Left colon (tissue), 2 donors: ENCODE measurements at regions not wholly inside any gene's neighbourhood (a gene's known extent, or its start where the extent isn't known, plus 50 kb on each side); places are given as distances from the start of the nearest gene placed in this dataset.

Experiments
- ATAC-seq: fragments of 200-7000 bp; cut with Tn5 transposase; one replicate; pipeline ENCODE4 v1.9.1; 2020; ENCODE audit warnings: mild to moderate bottlenecking, moderate library complexity
- DNase-seq, 2 donors: peaks; one replicate each; pipeline ENCODE4 v3.0.0-alpha.2; 2020
- intact Hi-C, 2 donors: fragments of 100-400 bp; cut with DNase I in 1 of 2; cut with micrococcal nuclease in 1 of 2; formaldehyde crosslinking; loops; one replicate each; pipeline versions ENCODE4 v1.11.2 to v1.14.0; 2022; cut with DNase I, micrococcal nuclease
- donor health status: DM: no; HTN: no; CAD: no.
- donor health status: DM: yes; HTN: yes; CAD: no.

GRCh38 chr15:91508633-91509032, 344.9 kb upstream of the SLCO3A1 start:
- intact Hi-C loops = no loop called here
- DNase-seq (no peak), ATAC-seq (no peak)

- ATAC-seq (no peak), DNase-seq (no peak)
- intact Hi-C loops = no loop called here
Observed at GRCh38 chr15:91514147-91514546, 339.4 kb upstream of the SLCO3A1 start.

GRCh38 chr15:91515188-91515754, 338.2 kb upstream of the SLCO3A1 start:
- ATAC-seq (peak; percentile 35), DNase-seq (no peak)
- intact Hi-C loops = no loop called here

GRCh38 chr15:91516866-91517265, 336.6 kb upstream of the SLCO3A1 start:
- peak; percentile 97 for ATAC-seq
- DNase-seq = no peak
- intact Hi-C loops = no loop called here

- DNase-seq = no peak
- ATAC-seq = no peak
- intact Hi-C loops = no loop called here
Observed at GRCh38 chr15:91517491-91518200, 335.9 kb upstream of the SLCO3A1 start.

GRCh38 chr15:91520850-91521249, 332.7 kb upstream of the SLCO3A1 start:
- no peak for DNase-seq
- ATAC-seq = no peak
- intact Hi-C loops = no loop called here

- no peak for ATAC-seq
Observed at GRCh38 chr15:91521548-91521947, 332.0 kb upstream of the SLCO3A1 start.

GRCh38 chr15:91521996-91522395, 331.5 kb upstream of the SLCO3A1 start:
- intact Hi-C loops = no loop called here
- no peak for ATAC-seq
- no peak for DNase-seq

More at GRCh38 chr15:91521548-91521947, 332.0 kb upstream of the SLCO3A1 start:
- intact Hi-C loops = no loop called here
- DNase-seq = no peak

- DNase-seq = no peak
- peak; percentile 50 for ATAC-seq
- intact Hi-C loops = no loop called here
Observed at GRCh38 chr15:91522605-91523332, 330.7 kb upstream of the SLCO3A1 start.

GRCh38 chr15:91523596-91523995, 329.9 kb upstream of the SLCO3A1 start:
- intact Hi-C loops = no loop called here
- ATAC-seq (no peak), DNase-seq (no peak)

- DNase-seq = no peak
- intact Hi-C loops = no loop called here
- ATAC-seq = no peak
Observed at GRCh38 chr15:91524534-91524933, 329.0 kb upstream of the SLCO3A1 start.

GRCh38 chr15:91525751-91526150, 327.8 kb upstream of the SLCO3A1 start:
- intact Hi-C loops = no loop called here
- ATAC-seq = no peak

GRCh38 chr15:91526424-91526823, 327.1 kb upstream of the SLCO3A1 start:
- intact Hi-C loops = no loop called here
- ATAC-seq (no peak), DNase-seq (no peak)

More at GRCh38 chr15:91525751-91526150, 327.8 kb upstream of the SLCO3A1 start:
- DNase-seq = no peak

GRCh38 chr15:91528801-91529200, 324.7 kb upstream of the SLCO3A1 start:
- ATAC-seq (no peak), DNase-seq (no peak)
- intact Hi-C loops = no loop called here

- intact Hi-C loops = no loop called here
- no peak for DNase-seq
- ATAC-seq = peak; percentile 40
Observed at GRCh38 chr15:91529534-91529933, 324.0 kb upstream of the SLCO3A1 start.

GRCh38 chr15:91530279-91530678, 323.2 kb upstream of the SLCO3A1 start:
- no peak for ATAC-seq
- DNase-seq = no peak
- intact Hi-C loops = no loop called here

GRCh38 chr15:91530956-91531582, 322.4 kb upstream of the SLCO3A1 start:
- DNase-seq (no peak), ATAC-seq (peak; percentile 60)
- intact Hi-C loops = no loop called here

GRCh38 chr15:91534235-91534634, 319.3 kb upstream of the SLCO3A1 start:
- DNase-seq (no peak), ATAC-seq (no peak)

GRCh38 chr15:91534976-91535375, 318.5 kb upstream of the SLCO3A1 start:
- intact Hi-C loops = no loop called here
- DNase-seq = no peak

More at GRCh38 chr15:91534235-91534634, 319.3 kb upstream of the SLCO3A1 start:
- intact Hi-C loops = no loop called here

More at GRCh38 chr15:91534976-91535375, 318.5 kb upstream of the SLCO3A1 start:
- ATAC-seq = no peak
